ENCODE measurements at regions not wholly inside any gene's neighbourhood (a gene's known extent, or its start where the extent isn't known, plus 50 kb on each side); places are given as distances from the start of the nearest gene placed in this dataset.

GRCh38 chr10:47127188-47127785 lies 172.7 kb upstream of the GDF10 start:
- TF ChIP-seq CTCF (IDR thresholded peaks at IDR 0.05; ENCODE audit: low read length) (no peak), EZH2 (optimal IDR thresholded peaks at IDR 0.05; ENCODE audit: low read depth, low read length) (no peak)
